ENCODE measurements at regions not wholly inside any gene's neighbourhood (a gene's known extent, or its start where the extent isn't known, plus 50 kb on each side); places are given as distances from the start of the nearest gene placed in this dataset.

DNA sequence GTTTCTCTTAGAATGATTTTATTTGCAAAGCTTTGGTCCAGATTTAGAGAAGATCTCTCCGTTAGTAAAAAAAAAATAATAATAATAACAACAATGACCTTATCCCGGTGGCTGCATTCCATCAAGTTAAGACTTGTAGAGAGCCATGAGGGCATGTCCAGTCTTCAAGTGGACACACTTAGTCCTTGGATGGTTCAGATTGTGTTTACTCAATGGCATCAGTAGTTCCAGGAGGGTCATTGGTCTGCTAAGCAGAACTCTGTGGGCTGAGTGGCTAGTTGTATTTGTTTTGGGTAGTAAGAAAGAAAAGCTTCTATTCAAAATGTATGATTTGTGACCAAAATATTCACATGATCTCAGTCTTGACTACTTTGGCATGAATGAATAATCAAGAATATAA, 116.3 kb upstream of the UBE2E2 start:
- H3K4me3 ChIP-seq (ENCODE audit: low read depth, low read length), result no peak overlapping the region
- TF ChIP-seq CTCF (IDR thresholded peaks at IDR 0.05; ENCODE audit: low read depth, low read length), result no peak

DNA sequence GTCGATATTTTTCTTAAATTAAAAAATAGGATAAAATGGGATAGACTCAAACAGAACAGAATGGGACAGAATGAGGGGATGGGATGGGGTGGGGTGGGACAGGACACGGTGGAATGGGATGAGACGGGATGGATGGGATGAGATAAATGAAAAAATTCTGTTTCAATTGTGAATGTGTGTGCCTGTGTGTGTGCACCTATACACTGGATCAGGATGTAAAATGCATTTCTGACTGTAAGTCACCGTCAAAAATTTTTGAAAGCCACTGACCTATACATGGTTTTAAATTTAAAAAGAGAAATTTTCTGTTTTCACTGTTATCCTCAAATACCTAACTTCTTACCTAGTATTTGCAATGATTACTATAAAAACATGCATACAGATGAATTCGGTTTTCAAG, 108.7 kb upstream of the UBE2E2 start:
- TF ChIP-seq CTCF (IDR thresholded peaks at IDR 0.05; ENCODE audit: low read depth, low read length), result no peak
- no peak overlapping the region for H3K4me3 ChIP-seq (ENCODE audit: low read depth, low read length)

DNA sequence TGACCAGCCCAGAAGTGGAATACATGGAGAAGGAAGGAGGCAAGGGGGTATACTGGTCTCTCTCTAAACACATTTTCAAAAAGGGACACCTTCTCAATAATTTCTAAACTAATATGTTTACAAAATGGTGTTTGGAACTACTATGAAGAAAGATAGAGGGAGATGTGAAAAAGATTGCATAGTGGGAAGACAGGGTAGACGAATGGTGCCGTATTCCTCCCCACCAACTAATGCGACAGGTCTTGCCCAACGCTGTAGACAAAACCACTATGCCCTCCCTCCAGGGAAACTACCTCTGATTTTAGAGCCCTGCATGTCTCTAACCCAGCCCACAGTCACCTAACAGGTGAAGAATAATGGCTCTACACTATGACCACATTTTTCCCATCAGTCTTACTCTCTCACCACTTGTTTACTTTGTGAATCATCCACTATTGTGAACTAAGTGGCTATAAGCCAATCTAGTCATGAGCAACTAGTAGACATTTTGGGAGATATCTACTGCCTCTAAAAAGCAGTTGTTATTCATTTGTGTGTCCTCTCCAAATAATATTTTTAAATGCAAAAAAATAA, 108.2 kb upstream of the UBE2E2 start:
- TF ChIP-seq CTCF (IDR thresholded peaks at IDR 0.05; ENCODE audit: low read depth, low read length), result no peak
- no peak overlapping the region for H3K4me3 ChIP-seq (ENCODE audit: low read depth, low read length)

GRCh38 chr3:23096041-23096440, 107.1 kb upstream of the UBE2E2 start:
- no peak for TF ChIP-seq CTCF (IDR thresholded peaks at IDR 0.05; ENCODE audit: low read depth, low read length)
- H3K4me3 ChIP-seq (ENCODE audit: low read depth, low read length), result no peak overlapping the region

DNA sequence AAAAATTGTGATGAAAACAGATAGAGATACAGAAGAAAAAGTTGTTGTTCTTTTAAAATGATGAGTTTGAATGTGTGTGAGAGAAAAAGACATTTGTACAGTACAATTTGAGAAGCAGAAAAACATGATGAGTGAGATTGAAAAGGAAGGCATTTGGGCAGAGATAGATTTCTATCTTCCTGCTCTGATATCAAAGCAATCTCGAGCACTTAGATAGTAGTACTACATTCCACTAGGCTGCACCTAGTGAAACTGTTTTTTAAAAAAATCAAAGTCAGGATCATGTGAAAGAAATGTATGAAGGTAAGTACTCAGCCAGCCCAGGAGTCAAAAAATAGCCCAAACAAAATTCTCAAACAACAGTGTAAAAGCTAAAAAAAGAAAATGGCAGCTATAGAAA, 104.1 kb upstream of the UBE2E2 start:
- H3K4me3 ChIP-seq (ENCODE audit: low read depth, low read length), result no peak overlapping the region
- TF ChIP-seq CTCF (IDR thresholded peaks at IDR 0.05; ENCODE audit: low read depth, low read length), result no peak

DNA sequence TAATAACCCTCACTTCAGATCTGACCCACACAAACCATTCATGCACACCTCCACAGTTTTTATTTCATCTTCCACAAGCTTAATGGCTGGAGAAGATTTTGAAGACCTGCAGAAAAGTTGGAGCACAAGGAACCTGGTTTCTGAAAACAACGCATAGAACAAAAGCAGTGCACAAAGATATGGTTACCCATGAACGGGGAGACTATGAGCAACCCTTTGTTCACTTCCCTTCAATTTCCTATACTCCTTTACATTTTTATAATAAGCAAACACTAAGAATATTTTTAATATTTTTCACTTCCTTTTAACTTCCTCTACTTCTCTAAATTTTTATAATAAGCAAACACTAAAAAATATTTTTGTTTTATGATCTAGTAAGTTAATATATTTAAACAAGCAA, 103.5 kb upstream of the UBE2E2 start:
- TF ChIP-seq CTCF (IDR thresholded peaks at IDR 0.05; ENCODE audit: low read depth, low read length), result no peak
- no peak overlapping the region for H3K4me3 ChIP-seq (ENCODE audit: low read depth, low read length)

DNA sequence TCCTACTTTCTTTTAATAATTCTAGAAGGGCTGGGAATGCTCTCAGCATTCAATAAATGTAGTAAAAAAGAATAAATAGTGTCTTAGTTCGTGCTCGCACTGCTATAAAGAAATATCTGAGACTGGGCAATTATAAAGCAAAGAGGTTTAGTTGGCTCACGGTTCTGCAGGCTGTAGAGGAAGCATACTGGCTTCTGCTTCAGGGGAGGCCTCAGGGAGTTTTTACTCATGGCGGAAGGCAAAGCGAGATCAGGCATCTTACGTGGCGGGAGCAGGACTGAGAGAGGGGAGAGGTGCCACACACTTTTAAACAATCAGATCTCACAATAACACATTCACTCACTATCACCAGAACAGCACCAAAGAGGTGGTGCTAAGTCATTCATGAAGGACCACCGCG, 103.0 kb upstream of the UBE2E2 start:
- TF ChIP-seq CTCF (IDR thresholded peaks at IDR 0.05; ENCODE audit: low read depth, low read length), result no peak
- no peak overlapping the region for H3K4me3 ChIP-seq (ENCODE audit: low read depth, low read length)

Data from WI38 (cell line).